Fibroblast of lung (primary cell): ENCODE measurements at regions not wholly inside any gene's neighbourhood (a gene's known extent, or its start where the extent isn't known, plus 50 kb on each side); places are given as distances from the start of the nearest gene placed in this dataset.

ENCODE experiments used
- EZH2 ChIP-seq: IDR thresholded peaks from 2 replicates; pipeline ENCODE4 v1.5.1; 2012; ENCODE audit warnings: low read length, control low read depth, mild to moderate bottlenecking; ENCODE audit errors: missing control alignments
- TF ChIP-seq, protein P1 (sequence below), 2 donors: IDR thresholded peaks in 1 of 2; conservative IDR thresholded peaks in 1 of 2; 1 replicate in 1 of 2; 2 replicates in 1 of 2; pipeline ENCODE4 v1.5.1; 2011 to 2012; ENCODE audit warnings: low read length in 2 of 2, control low read depth in 1 of 2, inconsistent platforms in 1 of 2, low read depth in 1 of 2, mild to moderate bottlenecking in 1 of 2

DNA sequence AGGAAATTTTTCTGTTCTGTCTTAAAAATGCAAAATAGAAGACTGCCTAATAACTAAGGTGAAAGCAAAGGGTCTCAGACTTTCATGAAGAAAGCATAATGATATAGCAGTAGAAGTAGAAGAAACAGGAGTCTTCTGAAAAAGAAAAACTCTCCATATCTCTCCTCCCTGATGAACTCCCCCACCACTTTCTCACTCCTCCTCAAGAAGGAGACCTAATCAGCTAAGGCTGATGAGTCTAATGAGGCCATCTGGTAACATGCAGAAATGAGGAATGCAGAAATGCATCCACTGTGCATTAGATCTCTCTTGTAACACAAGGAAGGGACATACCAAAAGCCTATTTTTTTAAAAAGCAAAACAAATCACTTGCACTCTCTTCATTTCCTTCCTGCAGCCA is 273.7 kb upstream of the UBE2E3 start:
- TF ChIP-seq, protein P1, sequence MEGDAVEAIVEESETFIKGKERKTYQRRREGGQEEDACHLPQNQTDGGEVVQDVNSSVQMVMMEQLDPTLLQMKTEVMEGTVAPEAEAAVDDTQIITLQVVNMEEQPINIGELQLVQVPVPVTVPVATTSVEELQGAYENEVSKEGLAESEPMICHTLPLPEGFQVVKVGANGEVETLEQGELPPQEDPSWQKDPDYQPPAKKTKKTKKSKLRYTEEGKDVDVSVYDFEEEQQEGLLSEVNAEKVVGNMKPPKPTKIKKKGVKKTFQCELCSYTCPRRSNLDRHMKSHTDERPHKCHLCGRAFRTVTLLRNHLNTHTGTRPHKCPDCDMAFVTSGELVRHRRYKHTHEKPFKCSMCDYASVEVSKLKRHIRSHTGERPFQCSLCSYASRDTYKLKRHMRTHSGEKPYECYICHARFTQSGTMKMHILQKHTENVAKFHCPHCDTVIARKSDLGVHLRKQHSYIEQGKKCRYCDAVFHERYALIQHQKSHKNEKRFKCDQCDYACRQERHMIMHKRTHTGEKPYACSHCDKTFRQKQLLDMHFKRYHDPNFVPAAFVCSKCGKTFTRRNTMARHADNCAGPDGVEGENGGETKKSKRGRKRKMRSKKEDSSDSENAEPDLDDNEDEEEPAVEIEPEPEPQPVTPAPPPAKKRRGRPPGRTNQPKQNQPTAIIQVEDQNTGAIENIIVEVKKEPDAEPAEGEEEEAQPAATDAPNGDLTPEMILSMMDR (conservative IDR thresholded peaks at IDR 0.05 in 1 of 2, IDR thresholded peaks at IDR 0.05 in 1 of 2; ENCODE audit: low read depth in 1 of 2, low read length in 2 of 2): no peak
- TF ChIP-seq EZH2: no peak
